ENCODE measurements at regions not wholly inside any gene's neighbourhood (a gene's known extent, or its start where the extent isn't known, plus 50 kb on each side); places are given as distances from the start of the nearest gene placed in this dataset.
A peak's percentile ranks its signal among the peaks of the same experiment; 100 is the strongest.

GRCh38 chr3:71907996-71908395 is 123.0 kb upstream of the PROK2 start:
- WGBS, 2 donors, result 64 to 81% methylated on average over 14 of the region's 14 CpGs
- Histone ChIP-seq H3K27ac (no peak overlapping the region), H3K27me3 (peaks cover 0 to 29% of the 10 kb centered on the region in 2 donors), H3K9me3 (no peaks in the 10 kb centered on the region), H3K4me1 (no peaks in the 10 kb centered on the region), H3K4me3 (no peak overlapping the region), H3K36me3 (no peaks in the 10 kb centered on the region)
- no peak for DNase-seq (ENCODE audit: low spot score in 2 of 2)
- TF ChIP-seq CTCF (IDR thresholded peaks at IDR 0.05) (no peak), EP300 (IDR thresholded peaks at IDR 0.05) (no peak), POLR2A (IDR thresholded peaks at IDR 0.05) (no peak)

GRCh38 chr3:71906976-71907375 is 122.0 kb upstream of the PROK2 start:
- no peaks in the 10 kb centered on the region for H3K36me3 ChIP-seq
- no peak overlapping the region for H3K27ac ChIP-seq
- WGBS, 2 donors, result 80 to 82% methylated on average over 3 of the region's 3 CpGs
- TF ChIP-seq POLR2A (IDR thresholded peaks at IDR 0.05) (no peak), CTCF (IDR thresholded peaks at IDR 0.05) (no peak), EP300 (IDR thresholded peaks at IDR 0.05) (no peak)
- no peak overlapping the region for H3K4me3 ChIP-seq
- no peaks in the 10 kb centered on the region for H3K4me1 ChIP-seq
- H3K9me3 ChIP-seq, result no peaks in the 10 kb centered on the region
- H3K27me3 ChIP-seq, result peaks cover 0 to 29% of the 10 kb centered on the region in 2 donors
- DNase-seq (ENCODE audit: low spot score in 2 of 2), result no peak

DNA sequence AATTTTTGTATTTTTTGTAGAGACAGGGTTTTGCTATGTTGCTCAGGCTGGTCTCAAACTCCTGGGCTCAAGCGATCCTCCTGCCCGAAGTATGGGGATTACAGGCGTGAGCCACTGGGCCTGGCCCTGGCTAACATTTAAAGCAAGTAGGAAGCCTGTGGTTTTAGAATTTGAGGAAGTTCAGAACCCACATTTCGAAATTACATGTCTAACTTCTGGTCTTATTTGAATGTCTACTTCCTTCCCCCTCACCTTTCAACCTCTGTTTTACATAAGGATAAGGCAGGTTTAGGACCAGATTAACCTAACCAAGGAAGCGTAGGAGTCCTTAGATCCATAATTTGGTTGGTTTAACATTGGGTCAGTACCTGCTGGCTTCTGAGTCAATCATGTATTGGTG is 120.5 kb upstream of the PROK2 start:
- no peak overlapping the region for H3K27ac ChIP-seq
- no peaks in the 10 kb centered on the region for H3K9me3 ChIP-seq
- WGBS, 2 donors, result 91 to 96% methylated on average over 5 of the region's 5 CpGs
- no peak overlapping the region for H3K4me3 ChIP-seq
- H3K36me3 ChIP-seq, result no peaks in the 10 kb centered on the region
- H3K4me1 ChIP-seq, result no peaks in the 10 kb centered on the region
- no peak for DNase-seq (ENCODE audit: low spot score in 2 of 2)
- TF ChIP-seq CTCF (IDR thresholded peaks at IDR 0.05), result no peak
- peak in 1 of 2 donors; percentile 16 for TF ChIP-seq EP300 (IDR thresholded peaks at IDR 0.05)
- H3K27me3 ChIP-seq, result peaks cover 0 to 29% of the 10 kb centered on the region in 2 donors

- 92 to 93% methylated on average over 6 of the region's 6 CpGs for WGBS, 2 donors
- DNase-seq (ENCODE audit: low spot score in 2 of 2), result no peak
- H3K4me1 ChIP-seq, result no peaks in the 10 kb centered on the region
Measured at GRCh38 chr3:71903936-71904335, 119.0 kb upstream of the PROK2 start.

GRCh38 chr3:71903112-71903495 is 118.2 kb upstream of the PROK2 start:
- 29 to 38% methylated on average over 2 of the region's 2 CpGs for WGBS, 2 donors
- H3K36me3 ChIP-seq, result no peaks in the 10 kb centered on the region
- TF ChIP-seq POLR2A (IDR thresholded peaks at IDR 0.05) (no peak), CTCF (IDR thresholded peaks at IDR 0.05) (no peak), EP300 (IDR thresholded peaks at IDR 0.05) (peak in 1 of 2 donors; percentile 7)
- no peak overlapping the region for H3K4me3 ChIP-seq
- no peaks in the 10 kb centered on the region for H3K4me1 ChIP-seq
- DNase-seq (ENCODE audit: low spot score in 2 of 2), result no peak
- H3K9me3 ChIP-seq, result no peaks in the 10 kb centered on the region
- H3K27me3 ChIP-seq, result peaks cover 0 to 11% of the 10 kb centered on the region in 2 donors
- H3K27ac ChIP-seq, result no peak overlapping the region

More at GRCh38 chr3:71903936-71904335, 119.0 kb upstream of the PROK2 start:
- H3K27ac ChIP-seq, result no peak overlapping the region
- no peaks in the 10 kb centered on the region for H3K36me3 ChIP-seq
- no peaks in the 10 kb centered on the region for H3K9me3 ChIP-seq
- H3K4me3 ChIP-seq, result no peak overlapping the region
- H3K27me3 ChIP-seq, result peaks cover 0 to 18% of the 10 kb centered on the region in 2 donors
- TF ChIP-seq CTCF (IDR thresholded peaks at IDR 0.05) (no peak), POLR2A (IDR thresholded peaks at IDR 0.05) (no peak), EP300 (IDR thresholded peaks at IDR 0.05) (no peak)
